DMS53 treated with DMSO at 0.1 percent for 48 hours (cell line): ENCODE measurements at regions not wholly inside any gene's neighbourhood (a gene's known extent, or its start where the extent isn't known, plus 50 kb on each side); places are given as distances from the start of the nearest gene placed in this dataset.

Experiments used
- DNase-seq: peaks from one replicate; lab custom pipeline; 2025; ENCODE audit not compliant: unreplicated experiment; lab: John Stamatoyannopoulos, UW

DNA sequence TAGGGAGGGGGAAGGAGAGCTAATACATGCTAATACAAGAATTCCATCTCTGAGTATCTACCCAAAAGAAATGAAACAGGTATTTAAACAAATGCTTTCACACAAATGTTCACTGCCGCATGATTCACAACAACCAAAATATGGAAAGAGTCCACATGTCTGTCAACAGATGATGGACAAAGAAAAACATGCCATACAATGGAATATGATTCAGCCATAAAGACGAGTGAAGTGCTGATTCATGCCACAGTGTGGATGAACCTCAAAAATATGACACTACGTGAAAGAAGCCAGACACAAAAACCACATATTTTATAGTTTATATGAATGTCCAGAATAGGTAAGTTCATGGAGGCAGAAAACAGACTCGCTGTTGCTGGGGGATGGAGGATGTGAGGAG lies 321.4 kb downstream of the FOXL1 start:
- no peak for DNase-seq

DNA sequence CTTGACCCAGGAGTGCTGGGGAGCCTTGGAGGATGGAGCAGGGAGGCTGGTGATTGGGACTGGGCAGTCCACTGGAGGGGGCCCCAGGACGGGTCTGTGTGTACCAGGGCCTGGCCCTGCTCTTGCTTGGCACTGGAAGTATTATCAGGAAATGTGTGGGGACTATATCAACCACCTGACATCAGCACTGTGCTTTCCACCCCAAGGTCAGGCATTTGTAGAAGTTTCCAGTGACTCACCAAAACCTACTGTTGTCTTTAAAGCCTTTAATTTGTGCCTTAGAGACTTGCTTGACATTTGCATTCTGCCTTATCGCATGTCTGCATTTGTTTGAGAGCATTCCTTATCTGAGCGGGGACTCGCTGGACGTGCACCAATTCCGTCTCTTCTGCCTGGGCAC lies 323.1 kb downstream of the FOXL1 start:
- no peak for DNase-seq

DNA sequence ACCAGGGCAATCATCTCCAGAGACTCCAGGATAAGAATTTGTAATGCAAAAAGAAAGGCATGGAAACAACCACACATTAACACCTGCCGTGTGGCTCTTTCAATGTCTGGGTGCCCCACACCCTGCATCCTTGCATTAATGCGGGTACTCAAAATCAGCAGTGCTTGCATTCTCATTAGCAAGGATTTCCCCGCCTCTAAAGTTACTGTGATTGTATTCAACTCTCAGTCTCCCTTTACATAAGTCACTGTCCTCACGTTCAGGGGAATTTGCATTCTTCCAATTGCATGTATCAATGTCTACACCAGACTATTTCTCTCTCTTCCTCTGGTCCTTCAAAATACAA lies 324.3 kb downstream of the FOXL1 start:
- DNase-seq, result no peak

DNA sequence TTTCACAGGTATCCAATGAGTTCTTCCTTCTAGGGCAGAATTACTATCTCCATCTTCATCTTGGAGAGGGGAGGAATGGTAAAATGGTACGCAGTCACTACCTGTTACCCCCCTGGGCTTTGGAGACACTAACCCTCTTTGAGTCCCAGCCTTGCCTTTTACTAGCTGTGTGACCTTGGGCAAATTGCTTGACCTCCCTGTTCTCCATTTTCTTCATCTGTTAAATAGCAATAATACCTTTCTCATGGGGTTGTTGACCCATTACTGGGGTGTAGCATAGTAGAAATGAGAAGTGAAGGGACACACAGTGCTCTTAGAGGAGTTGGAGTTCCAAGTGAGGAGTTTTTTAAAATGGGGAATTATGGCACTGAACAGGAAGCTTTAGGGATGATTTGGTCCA lies 324.7 kb downstream of the FOXL1 start:
- DNase-seq, result no peak

DNA sequence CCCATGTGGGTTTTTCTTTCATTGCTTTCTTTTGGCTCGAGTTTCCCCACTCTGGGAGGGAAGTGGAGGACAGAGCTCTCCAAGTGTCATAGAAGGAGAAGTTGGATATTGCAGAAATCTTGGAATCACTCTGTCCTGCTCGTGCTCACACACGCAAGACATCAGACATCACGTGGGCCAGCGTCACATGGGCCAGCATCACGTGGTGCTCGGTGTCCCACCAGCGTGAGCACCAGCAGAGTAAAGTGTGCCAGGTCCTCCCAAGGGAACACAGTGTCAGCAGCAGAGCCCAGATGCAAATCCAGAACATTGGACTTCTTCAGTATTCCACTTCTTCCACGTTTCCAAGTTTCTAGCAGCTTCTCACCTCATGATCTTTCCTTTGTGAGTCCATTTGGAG lies 327.0 kb downstream of the FOXL1 start:
- no peak for DNase-seq

DNA sequence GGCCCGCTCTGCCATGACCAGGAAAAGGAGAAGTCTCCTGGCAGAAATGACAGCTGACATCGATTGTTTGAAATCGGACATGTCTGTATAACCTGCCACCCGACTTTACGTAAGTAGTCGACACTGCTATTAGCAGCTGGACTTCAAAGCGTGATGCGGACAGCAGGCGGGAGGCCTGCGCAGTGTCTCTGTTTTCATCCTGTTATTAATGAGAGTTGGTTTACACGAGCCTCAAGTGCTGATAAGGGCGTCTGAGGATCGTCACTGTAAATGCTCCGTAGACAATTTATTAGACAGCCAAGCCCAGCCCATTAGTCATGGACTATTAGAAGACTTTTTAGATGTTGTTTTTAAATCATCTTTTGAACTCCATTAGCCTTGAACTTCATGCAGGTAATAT lies 328.3 kb downstream of the FOXL1 start:
- DNase-seq, result no peak

DNA sequence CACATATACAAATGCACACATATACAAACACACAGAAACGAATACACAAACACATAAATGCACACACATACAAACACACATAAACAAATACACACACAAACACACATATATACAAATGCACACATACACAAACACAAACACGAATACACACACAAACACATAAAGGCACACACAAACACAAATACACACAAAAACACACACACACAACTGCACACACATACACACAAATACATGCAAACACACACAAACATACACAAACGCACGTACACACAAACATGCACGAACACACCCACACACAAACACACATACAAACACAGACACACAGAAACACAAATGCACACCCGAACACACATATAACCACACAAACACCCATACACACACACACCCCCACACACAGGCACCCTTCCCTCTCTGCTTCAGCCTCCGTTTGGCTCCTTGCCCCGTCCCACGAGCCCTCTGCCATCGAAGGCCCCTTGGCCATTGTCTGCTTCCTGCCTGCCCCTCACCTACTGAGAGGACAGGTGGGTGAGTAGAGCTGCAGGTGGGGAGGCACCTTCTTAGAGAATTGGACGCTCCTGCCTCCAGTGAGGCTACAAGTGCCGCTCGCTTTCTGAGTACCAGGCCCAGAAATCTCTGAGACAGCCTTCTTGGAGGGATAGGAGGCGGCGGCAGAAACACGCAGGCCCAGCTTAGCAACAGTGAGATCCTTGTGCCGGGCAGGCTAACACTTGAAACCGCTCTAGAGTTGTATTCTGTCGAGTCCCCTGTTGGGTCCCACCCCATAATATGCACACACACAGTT lies 331.2 kb downstream of the FOXL1 start:
- no peak for DNase-seq

DNA sequence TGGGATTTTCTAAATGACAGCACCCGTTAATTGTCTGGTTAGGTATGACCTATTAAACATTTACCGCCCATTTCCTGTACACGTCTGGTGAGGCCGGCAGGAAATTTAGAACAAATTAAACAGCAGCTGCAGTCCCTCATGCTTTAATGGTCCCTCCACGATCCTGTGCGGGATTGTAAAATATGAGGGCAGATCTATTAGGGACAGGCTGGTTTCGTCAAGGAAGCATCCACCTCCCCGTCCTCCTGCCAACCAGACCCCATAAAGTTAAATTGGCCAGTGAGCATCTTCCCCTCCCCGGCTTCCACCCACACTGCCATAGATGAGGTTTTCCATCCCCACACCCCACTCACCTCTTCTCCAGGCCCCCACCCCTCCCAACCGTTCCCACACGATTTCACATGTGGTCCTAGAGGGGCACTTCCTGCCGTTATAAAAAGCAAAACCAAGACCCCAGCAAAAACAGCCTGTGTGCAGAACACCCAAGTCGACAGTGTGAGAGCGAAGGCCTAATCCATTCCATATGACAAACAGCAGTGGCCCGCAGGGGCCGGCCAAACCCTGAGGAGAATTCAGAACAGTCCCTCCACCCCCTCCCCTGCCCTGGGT lies 331.9 kb downstream of the FOXL1 start:
- no peak for DNase-seq

DNA sequence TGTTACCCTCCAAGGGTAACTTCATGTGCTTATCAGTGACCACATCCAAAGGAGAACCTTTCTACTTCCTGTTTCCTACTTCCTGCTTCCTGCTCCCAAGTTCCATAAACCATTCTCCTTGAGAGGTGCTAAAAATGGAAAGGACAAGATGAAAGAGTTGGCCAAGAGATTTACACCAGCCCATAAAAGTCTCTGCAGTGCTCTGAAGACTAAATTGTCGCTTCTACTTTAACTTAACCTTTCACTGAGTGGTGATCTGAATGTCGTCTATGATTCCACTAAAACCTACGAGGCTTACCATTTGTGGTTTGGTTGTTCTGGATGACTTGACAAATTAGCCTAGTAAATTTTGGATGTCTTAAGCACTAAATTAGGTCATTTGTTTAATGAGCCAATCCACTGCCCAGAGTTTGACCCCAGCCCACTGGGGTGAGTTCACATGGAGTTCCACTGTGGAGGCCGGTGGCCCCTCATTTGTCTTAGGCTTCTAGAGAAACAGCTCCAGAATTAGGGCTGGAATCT lies 333.1 kb downstream of the FOXL1 start:
- no peak for DNase-seq

DNA sequence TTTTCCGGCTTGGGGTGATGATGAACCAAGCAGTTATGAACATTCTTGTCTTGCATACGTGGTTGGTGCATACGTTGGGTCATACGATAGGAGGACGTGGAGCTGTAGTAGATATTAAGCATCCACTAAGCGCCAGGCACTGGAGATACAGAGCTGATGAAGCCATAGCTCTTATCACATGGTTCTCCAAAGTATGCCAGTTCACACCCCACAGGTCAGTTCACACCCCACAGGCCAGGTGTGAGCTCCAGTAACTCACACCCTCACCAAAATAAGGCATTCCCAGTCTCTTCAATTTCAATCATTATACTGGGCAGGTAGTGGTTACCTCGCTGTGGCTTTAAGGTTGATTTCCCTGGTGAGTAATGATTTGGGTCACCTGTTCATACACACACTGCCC lies 335.5 kb downstream of the FOXL1 start:
- DNase-seq, result no peak

DNA sequence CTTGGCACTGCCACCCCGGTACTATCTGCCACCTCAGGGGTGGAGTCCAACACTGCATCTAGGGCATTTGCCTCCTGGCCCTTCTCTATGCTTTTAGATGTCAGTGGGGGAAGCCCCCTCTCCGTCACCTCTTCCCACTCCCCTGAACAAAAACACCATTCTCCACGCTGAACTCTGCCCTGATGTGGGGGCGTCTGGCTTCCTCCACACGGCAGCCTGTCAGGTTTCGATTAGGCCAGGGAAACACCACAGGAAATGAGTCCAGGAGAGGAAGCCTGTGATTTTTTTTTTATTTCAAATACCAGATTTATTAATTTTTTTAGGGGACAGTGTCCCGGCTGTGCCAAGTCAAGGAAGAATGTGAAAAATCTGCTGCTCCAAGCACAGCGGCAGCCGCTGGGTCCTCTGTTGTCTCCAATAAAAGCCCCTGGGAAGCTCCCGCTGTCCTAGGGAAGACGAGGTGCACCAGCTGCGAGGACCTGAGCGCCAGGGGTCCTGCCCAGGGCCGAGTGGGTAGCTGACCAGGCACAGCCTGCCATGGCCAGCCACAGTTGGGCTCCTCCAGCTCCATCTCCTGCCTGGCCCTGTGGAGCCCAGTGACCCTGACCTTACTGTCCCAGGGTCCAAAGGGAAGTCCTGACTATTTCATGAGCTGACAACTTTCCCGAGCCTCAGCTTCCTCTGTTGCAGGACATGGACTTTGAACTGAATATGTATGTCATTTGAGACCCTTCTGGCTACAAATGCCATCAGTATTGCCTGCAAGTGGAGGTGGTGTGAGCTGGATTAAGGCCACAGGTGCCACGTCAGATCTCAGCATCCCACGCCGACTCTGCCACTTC lies 336.7 kb downstream of the FOXL1 start:
- DNase-seq, result no peak

DNA sequence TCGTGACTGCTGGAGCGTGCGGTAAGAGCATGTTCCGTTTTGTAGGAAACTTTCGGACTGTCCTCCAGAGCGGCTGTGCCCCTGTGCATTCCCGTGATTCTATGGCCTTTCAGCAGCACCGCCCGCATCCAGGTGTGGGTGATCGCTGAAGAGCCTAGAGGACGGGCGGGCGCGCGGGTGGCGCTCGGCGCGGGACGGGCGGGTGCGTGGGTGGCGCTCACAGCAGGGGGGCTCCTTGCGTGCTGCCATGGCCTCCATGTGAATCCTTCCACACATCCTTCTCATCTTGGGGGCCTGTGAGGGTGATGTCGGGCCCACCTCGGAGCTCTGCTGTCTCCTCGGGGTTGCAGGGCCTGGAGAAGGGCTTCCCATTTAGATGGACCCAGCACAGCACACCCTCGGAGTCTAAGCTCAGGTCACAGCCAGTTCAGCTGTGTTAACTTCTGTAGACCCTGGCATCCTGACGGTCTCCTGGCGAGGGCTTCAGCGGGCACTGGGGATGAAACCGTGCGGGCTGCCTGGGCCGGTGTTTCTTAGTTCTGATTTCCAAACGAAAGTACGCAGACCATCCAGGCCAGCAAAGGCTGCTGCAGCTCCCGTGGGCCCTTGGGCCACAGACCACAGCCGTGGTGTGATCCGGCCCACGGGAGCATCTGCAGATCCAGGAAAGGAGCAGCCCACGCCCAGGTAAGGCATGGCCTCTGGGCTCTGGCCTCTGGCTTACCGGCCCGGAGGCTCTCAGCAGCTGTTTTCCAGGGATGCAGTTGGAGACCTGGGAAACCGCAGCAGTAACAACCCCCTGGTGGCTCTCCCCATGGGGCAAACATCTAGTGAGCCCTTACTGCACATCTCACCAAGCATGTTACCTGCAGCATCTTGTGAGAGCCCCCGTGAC lies 339.4 kb downstream of the FOXL1 start:
- DNase-seq, result no peak

DNA sequence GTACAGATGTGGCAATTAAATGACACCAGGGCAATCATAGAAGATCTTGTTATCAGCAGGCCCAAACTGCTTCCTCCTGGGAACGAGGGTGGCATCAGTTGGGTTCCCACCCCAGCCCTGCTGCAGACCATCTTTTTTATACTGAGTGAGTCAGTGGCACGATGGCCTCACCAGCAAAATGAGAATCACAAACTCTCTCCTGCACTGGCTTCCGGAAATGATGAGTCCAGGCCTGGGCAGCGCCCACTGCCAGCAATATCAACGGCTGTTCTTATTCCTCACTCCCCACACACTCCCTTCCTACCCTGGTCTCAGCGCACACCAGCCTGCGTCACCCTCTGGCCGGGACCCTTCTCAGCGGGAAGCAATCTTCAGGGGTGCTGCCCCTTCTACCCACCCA lies 340.3 kb downstream of the FOXL1 start:
- no peak for DNase-seq

DNA sequence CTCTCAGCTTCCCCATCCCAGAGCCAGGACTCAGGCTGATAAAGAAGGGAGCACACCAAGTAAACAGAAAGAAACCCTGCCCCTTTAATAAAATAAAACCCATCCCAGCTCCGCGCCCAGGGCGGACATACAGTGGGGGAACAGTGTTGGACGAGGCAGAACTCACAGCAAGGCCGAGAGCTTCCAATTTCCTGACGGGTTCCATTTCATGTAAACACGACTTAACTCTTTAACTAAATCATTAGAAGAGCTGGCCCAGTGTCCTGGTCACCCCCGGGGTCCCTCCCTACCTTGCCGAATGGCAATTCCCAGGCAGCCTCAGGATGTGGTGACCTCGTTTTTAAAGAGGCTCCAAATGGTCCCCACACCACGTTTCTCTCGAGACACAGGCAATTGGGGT lies 340.7 kb downstream of the FOXL1 start:
- DNase-seq, result no peak

DNA sequence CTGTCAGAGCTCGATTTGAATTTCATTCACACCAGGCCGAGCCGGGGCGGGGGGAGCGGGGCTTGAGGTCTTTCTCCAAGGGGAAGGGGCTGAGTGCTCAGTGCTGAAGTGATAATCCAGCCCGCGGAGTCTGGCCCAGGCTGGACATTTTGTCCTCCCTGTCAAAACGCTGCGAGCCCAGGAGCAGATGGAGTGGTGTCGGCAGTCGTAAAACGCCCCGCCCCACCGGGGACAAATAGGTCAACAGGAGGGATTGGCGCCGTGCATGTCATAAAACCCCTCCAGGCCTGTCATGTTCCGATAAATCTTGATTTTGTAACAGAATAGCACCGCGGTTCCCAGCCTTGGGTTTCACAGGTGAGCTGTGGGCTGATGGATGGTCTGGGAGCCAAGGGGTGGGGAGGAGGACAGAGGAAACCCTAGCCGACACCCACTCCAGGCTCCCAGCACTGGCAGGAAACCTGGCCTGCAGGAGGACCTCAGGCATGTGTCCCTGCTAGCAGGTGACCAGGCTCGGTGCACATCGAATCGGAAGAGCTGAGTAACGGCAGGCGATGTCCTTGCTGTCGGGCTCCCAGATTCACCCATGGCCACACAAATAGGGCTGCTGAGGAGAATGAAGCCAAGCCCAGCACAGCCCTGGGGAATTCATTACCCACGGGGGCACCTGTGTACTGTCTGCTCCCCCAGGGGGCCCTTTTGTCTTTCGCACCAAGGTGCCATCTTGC lies 341.4 kb downstream of the FOXL1 start:
- DNase-seq, result no peak

DNA sequence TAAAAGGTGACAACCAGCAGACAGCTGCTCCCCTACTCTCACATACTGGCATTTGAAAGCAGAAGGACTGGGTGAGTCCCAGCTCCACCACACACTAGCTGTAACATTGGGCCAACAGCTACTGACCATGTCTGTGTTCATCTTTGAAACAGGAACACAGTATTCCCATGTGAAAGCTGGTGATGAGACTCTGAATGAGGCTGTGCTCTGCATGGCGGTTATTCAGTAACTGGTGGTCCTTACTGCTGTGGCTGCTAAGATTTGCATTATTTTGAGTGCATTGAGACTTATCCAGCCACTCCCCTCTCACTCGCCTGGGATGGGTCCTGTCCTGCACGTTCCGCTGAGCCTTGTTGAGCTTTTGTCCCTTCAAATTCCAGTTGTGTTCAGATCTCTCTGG lies 342.9 kb downstream of the FOXL1 start:
- no peak for DNase-seq

DNA sequence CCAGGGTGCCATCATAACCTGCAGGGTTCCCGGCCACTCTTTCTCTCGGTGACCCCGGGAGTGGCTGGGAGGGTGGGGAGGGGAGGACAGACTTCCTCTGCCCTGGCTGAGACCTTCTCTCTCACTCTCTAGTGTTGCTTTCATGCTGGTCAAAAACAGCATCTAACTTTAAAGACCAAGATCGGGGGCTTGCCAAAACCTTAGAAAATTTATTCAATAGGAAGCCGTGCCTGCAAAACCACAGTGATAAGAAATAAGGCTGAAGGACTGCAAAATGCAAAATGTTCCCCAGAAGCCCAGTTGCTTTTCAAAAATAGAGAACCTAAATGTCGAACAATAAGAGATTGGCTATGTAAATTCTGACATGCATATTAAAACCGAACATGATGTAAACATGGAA lies 344.0 kb downstream of the FOXL1 start:
- DNase-seq, result no peak

DNA sequence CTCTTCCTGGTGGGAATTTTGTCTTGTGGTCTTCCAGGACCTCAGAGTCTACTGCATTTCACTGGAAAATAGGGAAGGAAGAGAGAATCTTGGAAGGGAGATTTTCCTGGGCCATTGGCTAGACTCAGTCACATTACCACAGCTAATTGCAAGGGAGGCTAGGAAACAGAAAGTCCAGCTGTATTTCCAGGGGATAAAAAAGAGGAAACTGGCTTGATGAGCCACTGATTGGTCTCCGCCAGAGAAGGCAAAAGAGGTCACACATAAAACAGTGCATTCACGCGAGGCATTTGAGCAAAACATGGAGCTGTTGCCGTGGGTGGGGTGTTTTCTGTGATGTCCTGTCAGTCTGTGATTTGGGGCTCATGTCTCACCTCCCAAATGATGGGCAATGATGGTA lies 345.3 kb downstream of the FOXL1 start:
- no peak for DNase-seq

DNA sequence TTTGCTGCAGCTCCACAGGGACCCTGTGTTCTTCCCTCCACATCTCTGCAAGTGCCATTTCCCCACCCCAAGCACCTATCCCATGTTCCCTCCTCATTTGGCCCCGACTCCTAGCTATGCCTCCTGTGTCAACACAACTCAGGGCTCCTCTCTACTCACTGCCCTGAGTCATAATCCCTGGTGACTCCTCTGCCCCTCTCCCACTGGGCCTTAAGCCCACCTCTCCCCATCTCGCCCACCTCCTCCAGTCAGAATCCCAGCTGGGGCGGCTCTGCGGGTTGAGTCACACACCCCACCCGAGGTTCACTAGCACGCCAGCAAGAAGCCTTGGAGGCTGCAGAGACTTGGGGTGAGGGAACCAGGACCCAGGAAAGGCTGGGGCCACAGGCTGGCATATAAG lies 346.2 kb downstream of the FOXL1 start:
- DNase-seq, result no peak

DNA sequence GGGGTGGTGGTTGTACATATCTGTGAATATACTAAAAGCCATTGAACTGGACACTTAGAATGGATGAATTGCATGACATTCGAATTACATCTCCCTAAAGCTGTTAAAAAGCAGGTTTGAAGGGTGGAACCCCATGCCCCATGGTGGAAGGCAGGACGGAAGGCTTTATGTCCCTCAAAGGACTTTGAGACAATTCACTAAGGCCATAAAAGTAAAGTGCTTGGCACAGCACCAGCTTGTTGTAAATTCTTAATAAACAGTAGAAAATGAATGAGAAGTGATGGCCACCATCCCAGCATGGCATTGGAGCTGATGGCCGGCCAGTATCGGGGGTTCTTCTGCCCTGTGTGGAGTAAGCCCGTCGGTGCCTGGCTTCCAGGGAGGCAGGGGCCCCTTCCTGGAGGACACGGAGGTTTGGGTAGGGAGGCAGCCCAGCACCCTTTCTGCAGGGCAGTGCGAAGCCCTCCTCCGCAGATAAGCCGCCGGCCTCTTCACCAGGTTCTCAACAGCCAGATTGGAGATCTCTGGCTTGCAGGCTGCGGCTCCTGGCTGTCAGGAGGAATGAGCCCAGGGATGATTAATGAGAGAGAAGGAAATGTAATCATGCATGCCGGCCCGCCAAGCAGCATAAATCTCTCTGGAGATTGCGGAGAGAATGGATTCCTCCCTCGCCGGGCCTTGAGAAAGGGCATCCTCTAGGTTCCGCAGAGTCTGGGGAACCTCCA lies 346.9 kb downstream of the FOXL1 start:
- no peak for DNase-seq
